HUES64 (cell line): ENCODE measurements at regions not wholly inside any gene's neighbourhood (a gene's known extent, or its start where the extent isn't known, plus 50 kb on each side); places are given as distances from the start of the nearest gene placed in this dataset.
"Not testable (repeated sequence)": the region's sequence is repeated elsewhere in the genome, so short reads cannot be mapped to it uniquely, and the experiment has no call there.

Source experiments
- H3K27ac ChIP-seq: 2 replicates; pipeline ENCODE4 v1.7.0; 2013; ENCODE audit warnings: low read depth, low read length, inconsistent platforms
- H3K27me3 ChIP-seq: 2 replicates; pipeline ENCODE4 v1.6.1; 2013; ENCODE audit warnings: mild to moderate bottlenecking, low read length; ENCODE audit not compliant: insufficient read depth
- H3K36me3 ChIP-seq: 2 replicates; pipeline ENCODE4 v1.6.1; 2013; ENCODE audit warnings: mild to moderate bottlenecking, low read length; ENCODE audit not compliant: insufficient read depth
- H3K4me1 ChIP-seq: 2 replicates; pipeline ENCODE4 v1.6.1; 2013; ENCODE audit warnings: mild to moderate bottlenecking, low read length, moderate library complexity; ENCODE audit not compliant: insufficient read depth
- H3K4me3 ChIP-seq: 2 replicates; pipeline ENCODE4 v1.5.1; 2013; ENCODE audit warnings: mild to moderate bottlenecking, low read length, moderate library complexity
- H3K9ac ChIP-seq: 2 replicates; pipeline ENCODE4 v1.6.1; 2013; ENCODE audit warnings: mild to moderate bottlenecking, low read depth, low read length
- H3K9me3 ChIP-seq: 2 replicates; pipeline ENCODE4 v1.6.1; 2013; ENCODE audit warnings: low read depth, low read length; ENCODE audit not compliant: insufficient read depth
- WGBS: fragments of 150-250, 120-280 bp; methylation state at CpG from one replicate; pipeline ENCODE4 v1.1.7; 2013; ENCODE audit warnings: missing lambda C conversion rate; 5-methylcytosine and 5-hydroxymethylcytosine counted together

DNA sequence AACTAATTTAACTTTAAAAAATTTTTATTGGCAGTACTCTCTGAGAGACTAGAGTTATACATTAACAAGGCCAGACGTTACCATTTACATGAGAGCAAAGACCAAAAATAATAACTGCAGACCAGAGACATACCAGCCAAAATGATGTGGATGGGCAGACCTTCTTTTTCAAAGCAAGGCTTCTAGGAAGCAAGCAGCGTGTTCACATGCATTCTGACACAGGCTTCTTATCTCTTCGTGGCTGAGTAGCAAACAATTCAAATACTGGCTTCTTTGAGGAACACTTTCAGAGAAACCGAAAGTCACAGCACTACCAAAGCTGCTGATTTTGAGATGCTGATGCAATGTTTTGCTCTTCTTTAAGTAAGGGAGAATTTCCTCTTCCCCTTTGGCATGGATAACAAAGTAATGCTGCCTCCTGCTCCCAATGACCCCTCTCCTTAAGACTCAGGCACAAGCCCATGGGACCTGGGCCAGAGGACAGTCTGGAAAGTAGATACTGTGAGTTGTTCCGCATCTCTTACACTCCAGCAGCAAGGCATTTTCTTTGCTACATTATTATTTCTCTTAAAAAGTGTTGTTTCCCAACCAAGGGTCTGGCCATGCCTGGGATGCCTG, 181.9 kb downstream of the MREG start:
- H3K9me3 ChIP-seq: no peaks in the 10 kb centered on the region
- no peak overlapping the region for H3K9ac ChIP-seq
- WGBS: 94% methylated on average over 5 of the region's 5 CpGs
- H3K27ac ChIP-seq: no peak overlapping the region
- peaks cover 11% of the 10 kb centered on the region; the same call in 1 of the 2 replicates for H3K4me1 ChIP-seq
- no peaks in the 10 kb centered on the region for H3K27me3 ChIP-seq
- no peak overlapping the region for H3K4me3 ChIP-seq
- H3K36me3 ChIP-seq: no peaks in the 10 kb centered on the region

DNA sequence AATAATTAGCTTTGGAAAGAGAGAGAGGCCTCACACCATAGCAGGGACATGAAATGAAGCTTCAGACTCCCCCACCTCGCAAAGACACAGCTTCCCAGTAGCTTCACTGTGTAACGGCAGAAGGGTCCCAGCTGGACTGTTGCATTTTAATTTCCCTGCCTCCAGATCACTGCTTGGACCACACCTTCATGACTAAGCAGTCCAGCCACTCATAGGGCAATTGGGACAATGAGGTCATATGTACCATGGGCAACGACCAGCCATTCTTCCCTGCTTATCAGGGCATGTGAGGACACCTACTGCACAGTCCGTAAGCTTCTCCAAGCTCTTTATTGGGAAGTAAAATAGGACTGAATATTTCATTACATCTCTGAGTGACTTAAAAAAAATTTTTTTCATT, 183.0 kb downstream of the MREG start:
- no peaks in the 10 kb centered on the region for H3K9me3 ChIP-seq
- H3K27me3 ChIP-seq: no peaks in the 10 kb centered on the region
- peaks cover 12% of the 10 kb centered on the region; the same call in 1 of the 2 replicates for H3K4me1 ChIP-seq
- no peak overlapping the region for H3K27ac ChIP-seq
- no peak overlapping the region for H3K4me3 ChIP-seq
- no peak overlapping the region for H3K9ac ChIP-seq
- WGBS: 94% methylated on average over 4 of the region's 4 CpGs
- H3K36me3 ChIP-seq: no peaks in the 10 kb centered on the region

DNA sequence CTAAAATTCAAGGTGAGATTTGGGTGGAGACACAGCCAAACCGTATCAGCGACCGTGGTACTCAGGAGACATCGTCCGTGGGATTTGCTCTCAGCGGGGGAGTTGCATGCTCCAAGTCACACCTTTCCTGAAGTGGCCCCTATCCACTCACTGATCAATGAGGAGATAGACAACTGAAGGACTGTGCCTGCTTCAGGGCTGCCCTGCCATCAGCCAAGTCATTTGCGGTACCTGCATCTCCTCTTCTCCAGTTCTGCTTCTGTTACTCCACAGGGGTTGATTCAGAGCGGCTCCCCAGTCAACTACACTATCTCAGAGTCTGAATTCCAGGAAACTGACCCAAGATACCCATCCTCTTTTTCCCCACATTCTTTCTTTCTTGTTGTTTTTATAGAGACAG, 184.1 kb downstream of the MREG start:
- Histone ChIP-seq H3K27me3 (no peaks in the 10 kb centered on the region), H3K9ac (no peak overlapping the region), H3K27ac (no peak overlapping the region), H3K4me1 (peaks cover 12% of the 10 kb centered on the region; the same call in 1 of the 2 replicates), H3K9me3 (no peaks in the 10 kb centered on the region), H3K36me3 (no peaks in the 10 kb centered on the region), H3K4me3 (no peak overlapping the region)
- WGBS: 95% methylated on average over 8 of the region's 8 CpGs

- peaks cover 10% of the 10 kb centered on the region; the same call in 1 of the 2 replicates for H3K4me1 ChIP-seq
- WGBS: 81% methylated on average over 10 of the region's 10 CpGs
These were observed 184.7 kb downstream of the MREG start for GRCh38 chr2:215828528-215829184.

DNA sequence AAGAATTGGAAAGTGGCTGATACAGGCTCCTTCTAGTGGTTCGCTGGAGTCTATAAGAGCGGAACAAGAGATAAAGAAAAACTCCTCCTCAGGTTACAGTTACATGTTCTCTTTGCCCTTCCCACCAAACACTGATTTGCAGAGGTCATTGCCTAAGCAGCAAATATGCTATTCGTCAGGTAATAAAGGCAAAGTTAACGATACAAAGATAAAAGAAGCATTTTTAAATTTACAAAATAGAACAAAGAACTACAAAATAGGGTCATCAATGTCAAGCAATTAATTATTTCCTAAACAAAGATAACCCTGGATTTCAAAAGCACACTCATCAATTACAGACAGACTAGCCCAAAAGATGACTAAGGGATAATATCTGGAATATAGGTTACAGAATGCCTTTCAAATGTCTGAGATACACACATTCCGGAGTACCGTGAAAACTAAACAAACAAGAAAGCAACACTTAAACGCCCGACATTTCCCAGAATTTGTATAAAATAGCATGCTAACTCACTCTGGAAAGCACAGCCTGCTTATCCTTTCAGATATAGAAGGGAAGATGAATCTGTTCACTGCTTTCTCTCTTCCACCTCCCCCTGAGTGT, 186.4 kb downstream of the MREG start:
- 90% methylated on average over 8 of the region's 8 CpGs for WGBS
- no peaks in the 10 kb centered on the region for H3K27me3 ChIP-seq
- no peak overlapping the region for H3K4me3 ChIP-seq
- no peak overlapping the region for H3K27ac ChIP-seq
- no peaks in the 10 kb centered on the region for H3K9me3 ChIP-seq
- H3K4me1 ChIP-seq: 0 out of 2 replicates have a peak, but pooled peaks cover 7% of the 10 kb centered on the region
- no peaks in the 10 kb centered on the region for H3K36me3 ChIP-seq
- no peak overlapping the region for H3K9ac ChIP-seq

More at GRCh38 chr2:215828528-215829184, 184.7 kb downstream of the MREG start:
- Histone ChIP-seq H3K9ac (no peak overlapping the region), H3K9me3 (no peaks in the 10 kb centered on the region), H3K27ac (no peak overlapping the region), H3K36me3 (no peaks in the 10 kb centered on the region), H3K4me3 (no peak overlapping the region), H3K27me3 (no peaks in the 10 kb centered on the region)

DNA sequence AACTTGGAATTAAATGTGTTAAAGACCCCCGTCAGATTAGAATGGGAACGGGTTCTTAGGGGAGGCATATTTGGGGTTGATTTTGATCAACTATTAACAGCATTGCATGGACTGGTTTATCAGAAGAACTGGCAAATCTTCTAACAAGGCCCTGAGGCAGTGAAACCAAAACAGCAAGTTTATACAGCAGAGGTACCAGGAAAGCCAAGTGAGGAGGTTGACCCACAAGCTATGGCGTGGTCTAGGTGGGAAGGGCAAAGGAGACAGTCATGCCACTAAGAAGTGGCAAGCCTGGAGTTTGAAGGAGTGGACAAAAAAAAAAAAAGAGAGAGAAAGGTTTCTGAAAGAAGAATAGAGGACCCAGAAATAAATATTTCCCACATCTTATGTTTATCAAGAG, 187.0 kb downstream of the MREG start:
- Histone ChIP-seq H3K9ac (no peak overlapping the region), H3K36me3 (no peaks in the 10 kb centered on the region), H3K4me3 (no peak overlapping the region), H3K27ac (no peak overlapping the region), H3K27me3 (no peaks in the 10 kb centered on the region), H3K4me1 (0 out of 2 replicates have a peak, but pooled peaks cover 7% of the 10 kb centered on the region), H3K9me3 (no peaks in the 10 kb centered on the region)
- 83% methylated on average over 3 of the region's 3 CpGs for WGBS

- Histone ChIP-seq H3K4me1 (0 out of 2 replicates have a peak, but pooled peaks cover 7% of the 10 kb centered on the region), H3K9me3 (no peaks in the 10 kb centered on the region), H3K4me3 (no peak overlapping the region), H3K27me3 (no peaks in the 10 kb centered on the region), H3K36me3 (no peaks in the 10 kb centered on the region), H3K27ac (no peak overlapping the region), H3K9ac (no peak overlapping the region)
These were observed 187.6 kb downstream of the MREG start for GRCh38 chr2:215825707-215826106.

GRCh38 chr2:215821298-215821697, 192.1 kb downstream of the MREG start:
- not testable (repeated sequence) for H3K4me1 ChIP-seq, H3K9ac ChIP-seq, H3K36me3 ChIP-seq, H3K27me3 ChIP-seq, H3K4me3 ChIP-seq, H3K9me3 ChIP-seq, H3K27ac ChIP-seq
- 95% methylated on average over 4 of the region's 4 CpGs for WGBS

DNA sequence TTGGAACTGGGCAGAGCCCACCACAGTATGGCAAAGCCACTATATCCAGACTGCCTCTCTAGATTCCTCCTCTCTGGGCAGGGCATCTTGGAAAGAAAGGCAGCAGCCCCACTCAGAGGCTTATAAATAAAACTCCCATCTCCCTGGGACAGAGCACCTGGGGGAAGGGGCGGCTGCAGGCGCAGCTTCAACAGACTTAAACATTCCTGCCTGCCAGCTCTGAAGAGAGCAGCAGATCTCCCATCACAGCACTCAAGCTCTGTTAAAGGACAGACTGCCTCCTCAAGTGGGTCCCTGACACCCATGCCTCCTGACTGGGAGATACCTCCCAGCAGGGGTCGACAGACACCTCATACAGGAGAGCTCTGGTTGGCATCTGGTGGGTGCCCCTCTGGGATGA, 193.6 kb downstream of the MREG start:
- H3K27ac ChIP-seq, H3K4me3 ChIP-seq, H3K4me1 ChIP-seq, H3K9ac ChIP-seq, H3K9me3 ChIP-seq, H3K27me3 ChIP-seq, H3K36me3 ChIP-seq: not testable (repeated sequence)
- 89% methylated on average over 3 of the region's 3 CpGs for WGBS

DNA sequence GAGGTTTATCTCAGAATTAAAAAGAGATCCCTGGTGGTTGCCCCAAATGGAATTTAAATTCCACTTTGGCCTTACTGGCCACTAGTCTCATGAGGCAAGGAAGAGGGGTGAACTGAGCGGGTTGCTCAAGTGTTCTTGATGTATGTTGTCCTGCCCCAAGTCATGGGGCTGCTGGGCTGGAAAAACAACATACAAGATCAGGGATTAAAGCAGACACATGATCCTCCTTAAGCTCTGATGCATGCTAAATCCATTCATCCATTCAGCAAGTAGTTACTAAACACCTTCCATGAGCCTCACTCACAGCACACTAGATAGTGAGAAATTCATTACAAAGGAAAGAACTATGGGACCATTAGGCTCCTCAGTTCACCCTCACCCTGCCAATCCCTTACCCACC, 196.3 kb downstream of the MREG start:
- H3K9me3 ChIP-seq: no peaks in the 10 kb centered on the region
- H3K9ac ChIP-seq: no peak overlapping the region
- no peaks in the 10 kb centered on the region for H3K36me3 ChIP-seq
- no peak overlapping the region for H3K4me3 ChIP-seq
- H3K27me3 ChIP-seq: no peaks in the 10 kb centered on the region
- H3K4me1 ChIP-seq: no peaks in the 10 kb centered on the region
- WGBS: 100% methylated on average over 1 of the region's 1 CpG
- no peak overlapping the region for H3K27ac ChIP-seq

GRCh38 chr2:215816424-215816823, 196.9 kb downstream of the MREG start:
- Histone ChIP-seq H3K36me3 (no peaks in the 10 kb centered on the region), H3K27me3 (no peaks in the 10 kb centered on the region), H3K4me3 (no peak overlapping the region), H3K4me1 (no peaks in the 10 kb centered on the region), H3K9ac (no peak overlapping the region), H3K27ac (no peak overlapping the region), H3K9me3 (no peaks in the 10 kb centered on the region)
- WGBS: 86% methylated on average over 2 of the region's 5 CpGs
